Right lobe of liver (tissue), 6 donors: ENCODE measurements at regions not wholly inside any gene's neighbourhood (a gene's known extent, or its start where the extent isn't known, plus 50 kb on each side); places are given as distances from the start of the nearest gene placed in this dataset.

Experiments
- ATAC-seq, 4 donors: fragments of 200-7000 bp; cut with Tn5 transposase; one replicate each; pipeline ENCODE4 v1.9.1; 2020; ENCODE audit warnings: mild to moderate bottlenecking in 4 of 4, moderate library complexity in 4 of 4
- DNase-seq, 3 donors: peaks; one replicate each; pipeline ENCODE4 v3.0.0-alpha.2; 2020
- H3K27ac ChIP-seq, 3 donors: fragments of 200-600 bp; one replicate each; pipeline ENCODE4 v1.8.0; 2022
- H3K27me3 ChIP-seq, 2 donors: fragments of 200-600 bp; one replicate each; pipeline ENCODE4 v1.8.0; 2022
- H3K36me3 ChIP-seq, 4 donors: fragments of 200-600 bp; sonication (generic) in 1 of 4; one replicate each; pipeline versions ENCODE4 v1.5.1 to v1.8.0; 2017 to 2022; ENCODE audit warnings: control low read depth in 1 of 4
- H3K4me1 ChIP-seq, 4 donors: fragments of 200-600 bp; sonication (generic) in 1 of 4; one replicate each; pipeline versions ENCODE4 v1.5.1 to v1.8.0; 2017 to 2022; ENCODE audit warnings: control low read depth in 1 of 4
- H3K4me3 ChIP-seq, 3 donors: fragments of 200-600 bp; one replicate each; pipeline ENCODE4 v1.8.0; 2022
- H3K9me3 ChIP-seq, 4 donors: fragments of 200-600 bp; sonication (generic) in 1 of 4; one replicate each; pipeline versions ENCODE4 v1.5.1 to v1.8.0; 2017 to 2022; ENCODE audit warnings: control low read depth in 1 of 4
- POLR2A ChIP-seq: fragments of 450-650 bp; IDR thresholded peaks from one replicate; pipeline ENCODE4 v1.6.1; 2017; ENCODE audit warnings: antibody characterized with exemption, mild to moderate bottlenecking
- whole genome bisulfite sequencing: methylation state at CpG from one replicate; pipeline ENCODE4 v1.1.6; 2018; ENCODE audit warnings: low coverage, low lambda C conversion rate; ENCODE audit not compliant: insufficient coverage; ENCODE audit errors: missing lambda C conversion rate; 5-methylcytosine and 5-hydroxymethylcytosine counted together
- intact Hi-C, 2 donors: fragments of 100-400 bp; cut with DNase I; formaldehyde crosslinking; loops; one replicate each; pipeline versions ENCODE4 v1.11.2 to v1.14.1; 2022
- TF ChIP-seq, protein P1 (sequence below), 4 donors: fragments of 200-600 bp in 3 of 4; fragments of 450-650 bp in 1 of 4; IDR thresholded peaks; one replicate each; pipeline versions ENCODE4 v1.5.1 to v1.8.0; 2016 to 2022; ENCODE audit warnings: antibody characterized with exemption in 4 of 4, mild to moderate bottlenecking in 2 of 4
- donor health status: DM: no; HTN: yes; CAD: no.
- donor health status: DM: no; HTN: no; CAD: no.
- donor health status: DM: no; HTN: no; CAD: no.
- donor health status: DM: no; HTN: yes; CAD: no.
- donor health status: DM: no; HTN: yes; CAD: no.

- intact Hi-C loops, result no loop called here
Observed at GRCh38 chr19:31600731-31601295, 251.6 kb upstream of the TSHZ3 start.

DNA sequence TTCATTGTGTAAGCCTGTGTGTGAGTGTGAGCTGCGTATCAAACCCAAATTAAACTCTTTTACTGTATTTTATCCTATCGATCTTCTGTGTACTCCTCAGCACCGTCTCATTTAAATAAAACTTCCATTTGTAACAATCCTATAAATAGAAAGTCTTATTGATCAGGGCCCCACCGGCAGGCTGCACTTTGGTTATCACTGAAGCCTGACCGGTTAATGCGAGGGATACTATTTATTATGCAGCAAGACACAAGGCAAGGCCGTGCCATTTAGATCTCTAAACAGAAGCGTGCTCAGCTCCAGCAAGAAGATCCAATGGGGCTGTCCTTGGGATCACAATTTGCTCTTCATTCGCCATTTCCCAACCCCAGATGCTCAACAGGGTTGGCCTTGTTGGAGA is 252.6 kb upstream of the TSHZ3 start:
- Histone ChIP-seq H3K4me1 (no peaks in the 10 kb centered on the region), H3K27ac (no peak overlapping the region), H3K27me3 (no peaks in the 10 kb centered on the region), H3K4me3 (no peak overlapping the region), H3K9me3 (no peaks in the 10 kb centered on the region), H3K36me3 (no peaks in the 10 kb centered on the region)
- TF ChIP-seq, protein P1, sequence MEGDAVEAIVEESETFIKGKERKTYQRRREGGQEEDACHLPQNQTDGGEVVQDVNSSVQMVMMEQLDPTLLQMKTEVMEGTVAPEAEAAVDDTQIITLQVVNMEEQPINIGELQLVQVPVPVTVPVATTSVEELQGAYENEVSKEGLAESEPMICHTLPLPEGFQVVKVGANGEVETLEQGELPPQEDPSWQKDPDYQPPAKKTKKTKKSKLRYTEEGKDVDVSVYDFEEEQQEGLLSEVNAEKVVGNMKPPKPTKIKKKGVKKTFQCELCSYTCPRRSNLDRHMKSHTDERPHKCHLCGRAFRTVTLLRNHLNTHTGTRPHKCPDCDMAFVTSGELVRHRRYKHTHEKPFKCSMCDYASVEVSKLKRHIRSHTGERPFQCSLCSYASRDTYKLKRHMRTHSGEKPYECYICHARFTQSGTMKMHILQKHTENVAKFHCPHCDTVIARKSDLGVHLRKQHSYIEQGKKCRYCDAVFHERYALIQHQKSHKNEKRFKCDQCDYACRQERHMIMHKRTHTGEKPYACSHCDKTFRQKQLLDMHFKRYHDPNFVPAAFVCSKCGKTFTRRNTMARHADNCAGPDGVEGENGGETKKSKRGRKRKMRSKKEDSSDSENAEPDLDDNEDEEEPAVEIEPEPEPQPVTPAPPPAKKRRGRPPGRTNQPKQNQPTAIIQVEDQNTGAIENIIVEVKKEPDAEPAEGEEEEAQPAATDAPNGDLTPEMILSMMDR (IDR thresholded peaks at IDR 0.05), result no peak
- no peak for TF ChIP-seq POLR2A
- ATAC-seq (no peak), DNase-seq (no peak)
- intact Hi-C loops, result no loop called here
- 61% methylated on average over 9 of the region's 9 CpGs for whole genome bisulfite sequencing

More at GRCh38 chr19:31600731-31601295, 251.6 kb upstream of the TSHZ3 start:
- TF ChIP-seq, protein P1 (IDR thresholded peaks at IDR 0.05), result no peak
- TF ChIP-seq POLR2A, result no peak
- no peak overlapping the region for H3K4me3 ChIP-seq
- ATAC-seq (no peak), DNase-seq (no peak)
- H3K4me1 ChIP-seq, result no peaks in the 10 kb centered on the region
- H3K9me3 ChIP-seq, result no peaks in the 10 kb centered on the region
- H3K27me3 ChIP-seq, result no peaks in the 10 kb centered on the region
- H3K36me3 ChIP-seq, result no peaks in the 10 kb centered on the region
- 45% methylated on average over 7 of the region's 11 CpGs for WGBS
- no peak overlapping the region for H3K27ac ChIP-seq

- no peak overlapping the region for H3K4me3 ChIP-seq
- no peak for DNase-seq
- no peak overlapping the region for H3K27ac ChIP-seq
- no peaks in the 10 kb centered on the region for H3K36me3 ChIP-seq
- intact Hi-C loops, result no loop called here
- TF ChIP-seq POLR2A, result no peak
- TF ChIP-seq, protein P1 (IDR thresholded peaks at IDR 0.05), result no peak
- H3K9me3 ChIP-seq, result no peaks in the 10 kb centered on the region
- H3K27me3 ChIP-seq, result no peaks in the 10 kb centered on the region
- H3K4me1 ChIP-seq, result no peaks in the 10 kb centered on the region
- ATAC-seq, result no peak
- 77% methylated on average over 2 of the region's 4 CpGs for WGBS
Observed at GRCh38 chr19:31602548-31602947, 253.3 kb upstream of the TSHZ3 start.

- no peaks in the 10 kb centered on the region for H3K36me3 ChIP-seq
- intact Hi-C loops, result no loop called here
Observed at GRCh38 chr19:31604493-31605040, 255.3 kb upstream of the TSHZ3 start.

More at GRCh38 chr19:31604493-31605040, 255.3 kb upstream of the TSHZ3 start:
- TF ChIP-seq, protein P1 (IDR thresholded peaks at IDR 0.05), result no peak
- TF ChIP-seq POLR2A, result no peak
- 45% methylated on average over 6 of the region's 10 CpGs for WGBS
- Histone ChIP-seq H3K4me1 (no peaks in the 10 kb centered on the region), H3K27me3 (no peaks in the 10 kb centered on the region), H3K27ac (no peak overlapping the region), H3K4me3 (no peak overlapping the region), H3K9me3 (no peaks in the 10 kb centered on the region)
- DNase-seq (no peak), ATAC-seq (no peak)
